K562 (cell line): ENCODE measurements at regions not wholly inside any gene's neighbourhood (a gene's known extent, or its start where the extent isn't known, plus 50 kb on each side); places are given as distances from the start of the nearest gene placed in this dataset.

Source experiments
- ATF2 ChIP-seq: sonication (generic); formaldehyde crosslinking; IDR thresholded peaks from 2 replicates; pipeline ENCODE4 v1.8.1; 2022; ENCODE audit warnings: missing genetic modification reagents
- DNMT1 ChIP-seq: fragments of 450-650 bp; IDR thresholded peaks from 2 replicates; pipeline ENCODE4 v1.6.1; 2016; ENCODE audit warnings: antibody characterized with exemption, mild to moderate bottlenecking
- EP300 ChIP-seq: IDR thresholded peaks from 2 replicates; pipeline ENCODE4 v1.6.1; 2012; ENCODE audit warnings: low read length, improper control_type of control experiment
- ESRRA ChIP-seq: fragments of 450-650 bp; IDR thresholded peaks from 2 replicates; pipeline ENCODE4 v1.6.1; 2014; ENCODE audit warnings: low read depth, mild to moderate bottlenecking, moderate library complexity, borderline replicate concordance
- EWSR1 ChIP-seq: fragments of 450-650 bp; IDR thresholded peaks from 2 replicates; pipeline ENCODE4 v1.6.1; 2018; ENCODE audit warnings: borderline replicate concordance, mild to moderate bottlenecking, low read depth, moderate library complexity; ENCODE audit not compliant: partially characterized antibody
- HDAC2 ChIP-seq: fragments of 450-650 bp; IDR thresholded peaks from 2 replicates; pipeline ENCODE4 v1.6.1; 2016; ENCODE audit warnings: mild to moderate bottlenecking
- HDGF ChIP-seq: fragments of 450-650 bp; IDR thresholded peaks from 2 replicates; pipeline ENCODE4 v1.6.1; 2016
- KDM5B ChIP-seq: fragments of 200-600 bp; sonication (generic); IDR thresholded peaks from 2 replicates; pipeline ENCODE4 v1.6.1; 2012; ENCODE audit warnings: low read depth, mild to moderate bottlenecking, moderate library complexity, low read length, control low read depth, inconsistent platforms; ENCODE audit not compliant: insufficient replicate concordance
- MTA1 ChIP-seq: fragments of 450-650 bp; IDR thresholded peaks from 2 replicates; pipeline ENCODE4 v1.6.1; 2017; ENCODE audit warnings: borderline replicate concordance
- NCOR1 ChIP-seq: fragments of 450-650 bp; IDR thresholded peaks from 2 replicates; pipeline ENCODE4 v1.6.1; 2016; ENCODE audit warnings: mild to moderate bottlenecking, moderate library complexity
- NFIC ChIP-seq: fragments of 450-650 bp; IDR thresholded peaks from 2 replicates; pipeline ENCODE4 v1.6.1; 2017; ENCODE audit warnings: mild to moderate bottlenecking, inconsistent platforms
- PHB ChIP-seq: fragments of 250-450 bp; sonication (Bioruptor Pico); IDR thresholded peaks from 2 replicates; pipeline ENCODE4 v1.5.0; 2021
- PHB2 ChIP-seq: fragments of 450-650 bp; IDR thresholded peaks from 2 replicates; pipeline ENCODE4 v1.6.1; 2017; ENCODE audit warnings: low read depth
- POLR2AphosphoS5 ChIP-seq: IDR thresholded peaks from 2 replicates; pipeline ENCODE4 v1.6.1; 2011; ENCODE audit warnings: mild to moderate bottlenecking, low read depth, low read length, moderate library complexity; ENCODE audit not compliant: control insufficient read depth, insufficient read depth
- PRMT5 ChIP-seq: sonication (generic); formaldehyde crosslinking; IDR thresholded peaks from 2 replicates; pipeline ENCODE4 v1.5.0; 2020; ENCODE audit warnings: missing genetic modification reagents
- PRPF4 ChIP-seq: fragments of 200-400 bp; formaldehyde crosslinking; IDR thresholded peaks from one replicate; pipeline ENCODE4 v1.6.1; 2017; ENCODE audit warnings: low read length, low read depth, mild to moderate bottlenecking; ENCODE audit not compliant: insufficient read depth, poor library complexity, severe bottlenecking
- RAD51 ChIP-seq: fragments of 450-650 bp; IDR thresholded peaks from 2 replicates; pipeline ENCODE4 v1.7.1; 2016; ENCODE audit warnings: low read depth, mild to moderate bottlenecking, borderline replicate concordance
- SMAD4 ChIP-seq: fragments of 250-450 bp; sonication (Bioruptor Pico); conservative IDR thresholded peaks from 2 replicates; pipeline ENCODE4 v1.8.0; 2021; ENCODE audit warnings: inconsistent platforms, mild to moderate bottlenecking, moderate library complexity
- SMC3 ChIP-seq: conservative IDR thresholded peaks from 2 replicates; pipeline ENCODE4 v1.6.1; 2011; ENCODE audit warnings: low read depth, low read length, improper control_type of control experiment; ENCODE audit not compliant: insufficient read depth
- STAT5A ChIP-seq: IDR thresholded peaks from 2 replicates; pipeline ENCODE4 v1.6.1; 2012; ENCODE audit warnings: low read length, inconsistent platforms, borderline replicate concordance
- TCF7L2 ChIP-seq: fragments of 150-350 bp; IDR thresholded peaks from 2 replicates; pipeline ENCODE4 v1.6.1; 2016; ENCODE audit warnings: low read depth, mild to moderate bottlenecking, low read length, moderate library complexity
- ZC3H8 ChIP-seq: fragments of 450-650 bp; IDR thresholded peaks from 2 replicates; pipeline ENCODE4 v1.6.1; 2017
- ZNF133 ChIP-seq: fragments of 250-450 bp; sonication (Bioruptor Pico); IDR thresholded peaks from 2 replicates; pipeline ENCODE4 v1.4.0; 2020; ENCODE audit warnings: mild to moderate bottlenecking
- ZNF3 ChIP-seq: fragments of 250-450 bp; sonication (Bioruptor Pico); IDR thresholded peaks from 2 replicates; pipeline ENCODE4 v1.5.0; 2021; ENCODE audit warnings: mild to moderate bottlenecking, moderate library complexity
- ZNF551 ChIP-seq: fragments of 250-450 bp; sonication (Bioruptor Pico); IDR thresholded peaks from 2 replicates; pipeline ENCODE4 v1.5.0; 2021; ENCODE audit warnings: mild to moderate bottlenecking, moderate library complexity
- ZNF668 ChIP-seq: fragments of 250-450 bp; sonication (Bioruptor Pico); IDR thresholded peaks from 2 replicates; pipeline ENCODE4 v1.8.0; 2022; ENCODE audit warnings: mild to moderate bottlenecking, inconsistent platforms
- ZNF699 ChIP-seq: fragments of 250-450 bp; sonication (Bioruptor Pico); IDR thresholded peaks from 2 replicates; pipeline ENCODE4 v1.8.0; 2021; ENCODE audit warnings: mild to moderate bottlenecking, moderate library complexity; ENCODE audit not compliant: insufficient replicate concordance
- TF ChIP-seq, protein P1 (sequence below): sonication (generic); formaldehyde crosslinking; IDR thresholded peaks from 2 replicates; pipeline ENCODE4 v1.4.0; 2020; ENCODE audit warnings: mild to moderate bottlenecking, missing genetic modification reagents

DNA sequence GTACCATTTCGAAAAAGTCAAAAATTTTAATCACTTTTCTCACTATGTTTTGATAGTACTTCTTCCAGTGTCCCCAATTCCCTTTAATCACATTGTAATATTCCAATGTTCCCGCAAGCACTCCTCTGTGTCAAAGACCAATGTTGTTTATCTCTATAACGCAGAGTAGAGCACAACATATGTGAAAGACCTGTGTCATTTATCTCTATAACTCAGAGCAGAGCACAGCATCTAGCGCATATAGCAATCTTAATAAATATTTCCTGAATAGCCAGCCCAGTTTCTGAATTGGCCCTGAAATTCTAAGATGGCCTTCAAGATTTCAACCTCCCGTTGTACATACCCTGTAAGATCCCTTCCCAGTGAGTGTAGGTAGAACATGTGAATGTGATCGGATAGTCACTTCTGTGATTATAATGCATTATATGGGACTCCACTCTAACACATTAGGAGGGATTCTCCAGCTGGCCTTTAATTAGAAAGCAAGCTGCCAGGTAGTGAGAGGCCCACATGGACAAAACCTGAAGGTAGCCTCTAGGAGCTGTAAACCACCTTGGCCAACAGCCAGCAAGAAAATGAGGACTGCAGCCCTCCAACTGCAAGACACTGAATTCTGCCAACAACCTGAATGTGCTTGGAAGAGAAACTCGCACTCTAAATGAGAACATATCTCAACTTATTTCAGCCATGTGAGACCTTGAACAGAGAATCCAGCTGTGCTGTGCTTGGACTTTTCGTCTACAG, 238.8 kb upstream of the SYT10 start (continued):
- no peak for TF ChIP-seq SMC3
- no peak for TF ChIP-seq PRMT5 (CRISPR knock-in tag)
- peak; percentile 42; the same call in 1 of the 2 replicates for TF ChIP-seq EP300
- peak; percentile 78 for TF ChIP-seq NFIC
- TF ChIP-seq MTA1 = no peak
- no peak for TF ChIP-seq TCF7L2
- TF ChIP-seq DNMT1 = no peak
- TF ChIP-seq PHB = no peak
- no peak for TF ChIP-seq ZNF3 (CRISPR knock-in tag)
- TF ChIP-seq SMAD4 (CRISPR knock-in tag) = no peak
- TF ChIP-seq ZNF133 (CRISPR knock-in tag) = no peak
- no peak for TF ChIP-seq RAD51
- no peak for TF ChIP-seq ZNF551 (CRISPR knock-in tag)
- no peak for TF ChIP-seq EWSR1
- TF ChIP-seq ZNF699 (CRISPR knock-in tag) = no peak
- no peak for TF ChIP-seq HDGF
- TF ChIP-seq, protein P1, sequence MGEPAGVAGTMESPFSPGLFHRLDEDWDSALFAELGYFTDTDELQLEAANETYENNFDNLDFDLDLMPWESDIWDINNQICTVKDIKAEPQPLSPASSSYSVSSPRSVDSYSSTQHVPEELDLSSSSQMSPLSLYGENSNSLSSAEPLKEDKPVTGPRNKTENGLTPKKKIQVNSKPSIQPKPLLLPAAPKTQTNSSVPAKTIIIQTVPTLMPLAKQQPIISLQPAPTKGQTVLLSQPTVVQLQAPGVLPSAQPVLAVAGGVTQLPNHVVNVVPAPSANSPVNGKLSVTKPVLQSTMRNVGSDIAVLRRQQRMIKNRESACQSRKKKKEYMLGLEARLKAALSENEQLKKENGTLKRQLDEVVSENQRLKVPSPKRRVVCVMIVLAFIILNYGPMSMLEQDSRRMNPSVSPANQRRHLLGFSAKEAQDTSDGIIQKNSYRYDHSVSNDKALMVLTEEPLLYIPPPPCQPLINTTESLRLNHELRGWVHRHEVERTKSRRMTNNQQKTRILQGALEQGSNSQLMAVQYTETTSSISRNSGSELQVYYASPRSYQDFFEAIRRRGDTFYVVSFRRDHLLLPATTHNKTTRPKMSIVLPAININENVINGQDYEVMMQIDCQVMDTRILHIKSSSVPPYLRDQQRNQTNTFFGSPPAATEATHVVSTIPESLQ (CRISPR knock-in tag) = no peak
- no peak for TF ChIP-seq POLR2AphosphoS5
- no peak for TF ChIP-seq ZNF668 (CRISPR knock-in tag)
- TF ChIP-seq PRPF4 = no peak
- TF ChIP-seq HDAC2 = no peak
- no peak for TF ChIP-seq ZC3H8
- TF ChIP-seq ATF2 (CRISPR knock-in tag) = no peak
- no peak for TF ChIP-seq ESRRA
- no peak for TF ChIP-seq PHB2
- TF ChIP-seq KDM5B = no peak
- TF ChIP-seq STAT5A = peak; percentile 23; the same call in 1 of the 2 replicates
- peak; percentile 69; the same call in 1 of the 2 replicates for TF ChIP-seq NCOR1
